HL-60 (cell line): ENCODE measurements at regions not wholly inside any gene's neighbourhood (a gene's known extent, or its start where the extent isn't known, plus 50 kb on each side); places are given as distances from the start of the nearest gene placed in this dataset.

Experiments used
- DNase-seq, 2 experiments: peaks; one replicate each; pipeline ENCODE4 v3.0.0-alpha.2; 2010 to 2020; ENCODE audit warnings: low read depth in 1 of 2, low spot score in 1 of 2
- H3K27ac ChIP-seq: fragments of 250-450 bp; sonication (Bioruptor Pico); replicated peaks from 2 replicates; pipeline ENCODE4 v1.5.1; 2020; ENCODE audit warnings: mild to moderate bottlenecking, moderate library complexity
- H3K27me3 ChIP-seq: fragments of 250-450 bp; sonication (Bioruptor Pico); 2 replicates; pipeline ENCODE4 v1.5.1; 2021; ENCODE audit warnings: mild to moderate bottlenecking, moderate library complexity; ENCODE audit not compliant: insufficient read depth, poor library complexity, severe bottlenecking
- H3K4me3 ChIP-seq: replicated peaks from 2 replicates; pipeline ENCODE4 v1.5.1; 2011; ENCODE audit warnings: mild to moderate bottlenecking, control low read depth, low read length; ENCODE audit not compliant: insufficient read depth
- CTCF ChIP-seq: IDR thresholded peaks from one replicate; pipeline ENCODE4 v1.5.1; 2011; ENCODE audit warnings: low read length, control low read depth, inconsistent platforms; ENCODE audit not compliant: insufficient read depth
- GABPA ChIP-seq: IDR thresholded peaks from 2 replicates; pipeline ENCODE4 v1.6.1; 2012; ENCODE audit warnings: low read depth
- POLR2AphosphoS5 ChIP-seq: IDR thresholded peaks from 2 replicates; pipeline ENCODE4 v1.6.1; 2012; ENCODE audit warnings: low read depth
- REST ChIP-seq: IDR thresholded peaks from 2 replicates; pipeline ENCODE4 v1.6.1; 2012; ENCODE audit warnings: low read depth; ENCODE audit not compliant: insufficient replicate concordance
- SPI1 ChIP-seq: IDR thresholded peaks from 2 replicates; pipeline ENCODE4 v1.6.1; 2012; ENCODE audit warnings: low read depth, mild to moderate bottlenecking, borderline replicate concordance

- no peak overlapping the region for H3K4me3 ChIP-seq
Measured at GRCh38 chr5:3214396-3214795, 381.2 kb upstream of the IRX1 start.

GRCh38 chr5:3212869-3213268 lies 382.8 kb upstream of the IRX1 start:
- no peak for DNase-seq
- Histone ChIP-seq H3K4me3 (no peak overlapping the region), H3K27me3 (no peaks in the 10 kb centered on the region), H3K27ac (no peak overlapping the region)
- TF ChIP-seq REST (no peak), SPI1 (no peak), CTCF (no peak), POLR2AphosphoS5 (no peak), GABPA (no peak)

More at GRCh38 chr5:3214396-3214795, 381.2 kb upstream of the IRX1 start:
- DNase-seq, result no peak
- Histone ChIP-seq H3K27ac (no peak overlapping the region), H3K27me3 (no peaks in the 10 kb centered on the region)
- TF ChIP-seq POLR2AphosphoS5 (no peak), GABPA (no peak), SPI1 (no peak), REST (no peak), CTCF (no peak)

GRCh38 chr5:3210531-3210930 lies 385.1 kb upstream of the IRX1 start:
- no peak overlapping the region for H3K4me3 ChIP-seq
- H3K27ac ChIP-seq, result no peak overlapping the region
- H3K27me3 ChIP-seq, result no peaks in the 10 kb centered on the region
- no peak for TF ChIP-seq GABPA
- no peak for TF ChIP-seq REST
- no peak for TF ChIP-seq POLR2AphosphoS5
- no peak for DNase-seq

GRCh38 chr5:3209918-3210317 lies 385.7 kb upstream of the IRX1 start:
- H3K27me3 ChIP-seq, result no peaks in the 10 kb centered on the region
- H3K27ac ChIP-seq, result no peak overlapping the region
- TF ChIP-seq REST (no peak), POLR2AphosphoS5 (no peak), GABPA (no peak), SPI1 (no peak), CTCF (no peak)
- DNase-seq, result no peak
- H3K4me3 ChIP-seq, result no peak overlapping the region
